ENCODE measurements at regions not wholly inside any gene's neighbourhood (a gene's known extent, or its start where the extent isn't known, plus 50 kb on each side); places are given as distances from the start of the nearest gene placed in this dataset.

- no peak for TF ChIP-seq AFF1 (IDR thresholded peaks at IDR 0.05; ENCODE audit: low read depth in 1 of 2, partially characterized antibody in 2 of 2)
- no peak for TF ChIP-seq ZBTB7A (IDR thresholded peaks at IDR 0.05; ENCODE audit: borderline replicate concordance, control insufficient read depth, low read depth, low read length)
Measured at GRCh38 chr9:100811643-100812042, 216.9 kb upstream of the PLPPR1 start (continued).

- 0% methylated on average over 2 of the region's 2 CpGs for WGBS (ENCODE audit: insufficient coverage, low coverage, missing lambda C conversion rate)
- H3K4me3 ChIP-seq, result no peak overlapping the region
- no peaks in the 10 kb centered on the region for H3K79me2 ChIP-seq (ENCODE audit: control insufficient read depth, insufficient read depth, low read length)
- FAIRE-seq (no peak), DNase-seq (ENCODE audit: extremely low read depth in 1 of 4, low spot score in 3 of 4) (no peak), ATAC-seq (no peak)
- H2AFZ ChIP-seq (ENCODE audit: low read depth, low read length), result no peak overlapping the region
- H3K27ac ChIP-seq (ENCODE audit: extremely low read depth, low read depth, low read length), result no peak overlapping the region
- CTCF ChIA-PET (ENCODE audit: low intra/inter-chr PET ratio), result no interaction called here
- in situ Hi-C loops (cut with MboI) (no loop called here), intact Hi-C loops (cut with micrococcal nuclease) (no loop called here)
- no peak overlapping the region for H3K9ac ChIP-seq (ENCODE audit: insufficient read depth in 1 of 2, low read depth in 2 of 2, low read length in 2 of 2)
- no peak overlapping the region for H3K4me2 ChIP-seq (ENCODE audit: insufficient read depth, low read length)
- POLR2A ChIA-PET, result no interaction called here
- H3K36me3 ChIP-seq (ENCODE audit: control insufficient read depth, insufficient read depth, low read length), result no peaks in the 10 kb centered on the region
- H4K20me1 ChIP-seq (replicated peaks; ENCODE audit: control insufficient read depth, insufficient read depth, low read length), result no peaks in the 10 kb centered on the region
- peaks cover 2% of the 10 kb centered on the region for H3K9me1 ChIP-seq (ENCODE audit: control insufficient read depth, insufficient read depth, low read length)
- no peaks in the 10 kb centered on the region for H3K9me3 ChIP-seq (replicated peaks; ENCODE audit: control insufficient read depth, insufficient read depth, low read depth, low read length)
- no TSS peak for BruUV-seq (replicated peaks)
- H3K4me1 ChIP-seq (replicated peaks in 1 of 2; ENCODE audit: control insufficient read depth in 2 of 2, insufficient read depth in 2 of 2, low read length in 2 of 2), result no peaks in the 10 kb centered on the region
- no peaks in the 10 kb centered on the region for H3K27me3 ChIP-seq (ENCODE audit: control insufficient read depth in 2 of 2, insufficient read depth in 2 of 2, low read length in 2 of 2)
- TF ChIP-seq ELF2 (CRISPR knock-in tag; IDR thresholded peaks at IDR 0.05) (no peak), TAF15 (IDR thresholded peaks at IDR 0.05; ENCODE audit: low read depth, low read length) (no peak), BRF2 (IDR thresholded peaks at IDR 0.05; ENCODE audit: borderline replicate concordance, insufficient read depth, insufficient read length) (no peak), OTX1 (CRISPR knock-in tag; IDR thresholded peaks at IDR 0.05) (no peak), DLX4 (CRISPR knock-in tag; IDR thresholded peaks at IDR 0.05) (no peak), HMGN3 (IDR thresholded peaks at IDR 0.05; ENCODE audit: borderline replicate concordance, extremely low read depth, insufficient read length, low read depth, low read length) (no peak), ZNF140 (CRISPR knock-in tag; IDR thresholded peaks at IDR 0.05) (no peak), YY1 (IDR thresholded peaks at IDR 0.05; ENCODE audit: borderline replicate concordance in 1 of 3, control insufficient read depth in 1 of 3, extremely low read depth in 1 of 3, insufficient read depth in 3 of 3, insufficient read length in 1 of 3, insufficient replicate concordance in 2 of 3, low read depth in 1 of 3, low read length in 2 of 3) (no peak), SMARCC2 (IDR thresholded peaks at IDR 0.05; ENCODE audit: low read depth) (no peak)
Measured at GRCh38 chr9:100813871-100814270, 214.7 kb upstream of the PLPPR1 start.
